ENCODE measurements at regions not wholly inside any gene's neighbourhood (a gene's known extent, or its start where the extent isn't known, plus 50 kb on each side); places are given as distances from the start of the nearest gene placed in this dataset.
A peak's percentile ranks its signal among the peaks of the same experiment; 100 is the strongest.

DNA sequence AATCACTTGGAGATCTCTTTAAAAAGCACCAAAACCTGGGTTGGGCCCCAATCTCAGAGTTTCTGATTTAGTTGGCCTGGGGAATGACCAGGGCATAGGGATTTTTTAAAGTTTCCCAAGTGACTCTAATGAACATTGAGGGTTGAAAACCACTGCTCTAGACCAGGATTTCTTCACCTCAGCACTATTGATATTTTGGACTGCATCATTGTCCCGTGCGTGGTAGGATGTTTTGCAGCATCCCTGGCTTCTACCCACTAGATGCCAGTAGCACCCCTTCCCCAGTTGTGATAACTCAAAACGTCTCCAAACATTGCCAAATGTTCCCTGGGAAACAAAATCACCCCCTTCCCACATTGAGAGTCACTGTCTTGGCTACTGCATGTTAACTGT, 61.8 kb downstream of the ATXN3L start:
- TF ChIP-seq, protein P1, sequence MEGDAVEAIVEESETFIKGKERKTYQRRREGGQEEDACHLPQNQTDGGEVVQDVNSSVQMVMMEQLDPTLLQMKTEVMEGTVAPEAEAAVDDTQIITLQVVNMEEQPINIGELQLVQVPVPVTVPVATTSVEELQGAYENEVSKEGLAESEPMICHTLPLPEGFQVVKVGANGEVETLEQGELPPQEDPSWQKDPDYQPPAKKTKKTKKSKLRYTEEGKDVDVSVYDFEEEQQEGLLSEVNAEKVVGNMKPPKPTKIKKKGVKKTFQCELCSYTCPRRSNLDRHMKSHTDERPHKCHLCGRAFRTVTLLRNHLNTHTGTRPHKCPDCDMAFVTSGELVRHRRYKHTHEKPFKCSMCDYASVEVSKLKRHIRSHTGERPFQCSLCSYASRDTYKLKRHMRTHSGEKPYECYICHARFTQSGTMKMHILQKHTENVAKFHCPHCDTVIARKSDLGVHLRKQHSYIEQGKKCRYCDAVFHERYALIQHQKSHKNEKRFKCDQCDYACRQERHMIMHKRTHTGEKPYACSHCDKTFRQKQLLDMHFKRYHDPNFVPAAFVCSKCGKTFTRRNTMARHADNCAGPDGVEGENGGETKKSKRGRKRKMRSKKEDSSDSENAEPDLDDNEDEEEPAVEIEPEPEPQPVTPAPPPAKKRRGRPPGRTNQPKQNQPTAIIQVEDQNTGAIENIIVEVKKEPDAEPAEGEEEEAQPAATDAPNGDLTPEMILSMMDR (conservative IDR thresholded peaks at IDR 0.05; ENCODE audit: low read length), result no peak
- no peak for DNase-seq (ENCODE audit: low read depth)
- no peak overlapping the region for H3K4me3 ChIP-seq (ENCODE audit: low read length)

DNA sequence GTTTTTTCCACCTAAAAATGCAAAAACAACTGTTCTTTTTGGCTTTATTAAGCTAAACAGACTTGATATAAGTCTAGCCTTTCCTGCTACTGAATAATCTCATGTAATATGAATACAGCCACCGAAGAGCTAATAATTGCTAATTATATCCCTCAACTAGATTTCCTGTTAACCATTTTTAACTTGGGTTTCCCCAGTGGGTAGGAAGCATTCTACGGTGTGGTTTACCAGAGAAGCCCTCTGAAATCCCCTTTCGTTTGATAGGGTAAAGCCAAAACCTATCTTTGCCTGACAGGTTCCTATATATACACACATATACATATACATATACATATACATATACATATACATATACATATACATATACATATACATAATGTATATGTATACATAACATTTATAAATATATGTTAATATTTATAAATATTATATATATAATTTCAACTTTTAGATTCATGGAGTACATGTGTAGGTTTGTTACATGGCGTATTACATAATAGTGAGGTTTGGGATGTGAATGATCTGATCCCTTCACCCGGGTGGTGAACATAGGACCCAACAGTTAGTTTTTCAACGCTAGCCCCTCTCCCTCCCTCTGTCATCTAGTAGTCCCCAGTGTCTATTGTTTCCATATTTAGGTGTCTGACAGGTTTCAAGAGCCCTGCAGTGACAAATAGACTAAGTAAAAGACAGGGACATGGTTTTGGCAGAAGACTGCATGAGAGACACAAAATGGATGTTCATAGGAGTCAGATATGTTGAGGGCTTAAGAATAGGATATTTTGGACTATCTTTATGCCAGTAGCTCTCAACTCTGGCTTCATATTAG, 62.4 kb downstream of the ATXN3L start:
- no peak for DNase-seq (ENCODE audit: low read depth)
- H3K4me3 ChIP-seq (ENCODE audit: low read length), result no peak overlapping the region
- TF ChIP-seq, protein P1 (conservative IDR thresholded peaks at IDR 0.05; ENCODE audit: low read length), result no peak

DNA sequence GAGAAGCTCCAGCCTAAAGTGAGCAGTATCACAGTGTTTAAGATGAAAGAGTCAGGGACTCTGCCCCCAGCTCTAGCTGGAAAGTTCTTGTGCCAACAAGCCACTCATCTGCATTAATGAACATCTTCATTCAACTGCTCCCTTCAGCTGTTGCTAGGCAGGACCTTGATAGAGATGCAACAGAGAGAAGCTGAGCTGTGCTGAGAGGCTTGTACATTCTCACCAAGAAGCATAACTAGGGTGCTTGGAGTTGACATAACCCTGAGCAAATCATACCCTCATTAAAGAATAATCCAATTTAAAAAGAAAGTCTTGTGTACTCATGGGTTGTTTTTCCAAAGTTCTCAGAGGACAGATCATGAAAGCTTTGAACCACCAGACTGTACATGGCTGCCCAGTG, 63.2 kb downstream of the ATXN3L start:
- TF ChIP-seq, protein P1 (conservative IDR thresholded peaks at IDR 0.05; ENCODE audit: low read length), result no peak
- no peak overlapping the region for H3K4me3 ChIP-seq (ENCODE audit: low read length)
- DNase-seq (ENCODE audit: low read depth), result no peak

DNA sequence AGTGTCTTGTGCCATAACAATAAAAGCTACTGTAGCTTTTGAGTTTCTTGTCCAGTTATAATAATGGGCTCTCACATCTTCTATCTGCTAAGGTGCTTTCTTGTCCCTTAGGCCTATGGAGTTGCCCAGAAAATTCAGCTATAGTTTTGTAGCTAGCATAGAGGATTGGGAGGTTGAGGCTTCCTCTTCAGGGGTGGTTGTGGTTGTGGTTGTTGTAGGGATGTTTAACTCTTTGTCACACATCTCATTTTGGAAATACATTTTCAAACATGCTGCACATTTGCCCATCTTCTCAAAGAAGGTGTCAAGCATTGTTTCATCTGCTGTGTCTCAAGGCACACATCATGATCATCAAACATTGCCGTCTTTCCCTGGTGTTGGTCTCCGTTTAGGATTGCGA, 65.0 kb downstream of the ATXN3L start:
- DNase-seq (ENCODE audit: low read depth), result no peak
- TF ChIP-seq, protein P1 (conservative IDR thresholded peaks at IDR 0.05; ENCODE audit: low read length), result no peak

DNA sequence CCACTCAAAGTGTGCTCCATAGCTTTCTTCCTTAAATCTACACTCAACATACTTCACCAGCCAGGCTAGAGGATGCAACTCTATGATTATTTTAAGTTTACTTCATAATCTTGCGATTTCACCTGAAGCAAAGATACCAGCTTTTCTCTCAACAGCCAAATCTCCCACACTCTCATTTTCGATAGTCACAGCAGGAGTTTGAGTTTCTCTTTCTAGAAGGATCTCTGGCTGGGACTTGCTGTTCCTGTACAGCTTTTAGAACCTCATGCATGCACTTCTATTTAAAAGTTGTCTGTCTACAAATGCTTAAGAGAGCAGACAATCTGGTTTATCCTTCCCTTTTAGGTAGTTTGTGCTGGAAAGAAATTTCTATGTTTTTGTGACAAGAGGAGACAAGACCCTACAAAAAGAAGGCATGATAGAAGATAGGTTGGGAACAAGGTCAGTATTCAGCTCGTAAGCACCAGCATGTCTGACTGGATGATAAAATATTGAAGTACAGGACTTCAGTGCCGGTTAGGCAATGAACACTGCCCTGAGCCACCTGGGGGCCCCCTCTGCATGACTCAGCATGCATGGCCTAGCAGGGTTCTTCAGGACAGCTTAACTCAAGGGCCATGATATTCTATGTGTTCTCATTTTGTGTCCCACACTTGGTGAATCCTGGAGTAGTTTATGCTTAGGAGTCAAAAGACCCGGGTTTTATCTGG, 65.6 kb downstream of the ATXN3L start:
- peak; percentile 43 for DNase-seq (ENCODE audit: low read depth)
- no peak overlapping the region for H3K4me3 ChIP-seq (ENCODE audit: low read length)
- TF ChIP-seq, protein P1 (conservative IDR thresholded peaks at IDR 0.05; ENCODE audit: low read length), result no peak

More for the DNA sequence above, 65.0 kb downstream of the ATXN3L start:
- no peak overlapping the region for H3K4me3 ChIP-seq (ENCODE audit: low read length)

DNA sequence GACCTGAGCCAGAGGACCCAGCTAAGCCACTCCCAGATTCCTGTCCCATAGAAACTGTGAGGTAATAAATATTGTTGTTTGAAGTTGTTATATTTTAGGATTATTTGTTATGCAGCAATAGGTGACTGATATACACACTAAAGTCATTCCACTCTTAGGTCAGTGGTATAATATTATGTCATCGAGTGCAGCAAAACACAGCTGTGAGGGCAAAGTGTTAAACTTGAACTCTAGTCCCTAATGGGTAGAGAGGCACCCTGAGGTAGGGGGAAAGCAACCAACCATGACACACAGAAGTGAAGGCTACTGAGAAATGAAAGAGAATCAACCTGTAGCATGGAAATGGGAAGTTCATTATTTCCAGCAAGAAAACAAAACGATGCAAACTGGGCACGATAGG, 66.6 kb downstream of the ATXN3L start:
- no peak overlapping the region for H3K4me3 ChIP-seq (ENCODE audit: low read length)
- DNase-seq (ENCODE audit: low read depth), result no peak
- TF ChIP-seq, protein P1 (conservative IDR thresholded peaks at IDR 0.05; ENCODE audit: low read length), result no peak

DNA sequence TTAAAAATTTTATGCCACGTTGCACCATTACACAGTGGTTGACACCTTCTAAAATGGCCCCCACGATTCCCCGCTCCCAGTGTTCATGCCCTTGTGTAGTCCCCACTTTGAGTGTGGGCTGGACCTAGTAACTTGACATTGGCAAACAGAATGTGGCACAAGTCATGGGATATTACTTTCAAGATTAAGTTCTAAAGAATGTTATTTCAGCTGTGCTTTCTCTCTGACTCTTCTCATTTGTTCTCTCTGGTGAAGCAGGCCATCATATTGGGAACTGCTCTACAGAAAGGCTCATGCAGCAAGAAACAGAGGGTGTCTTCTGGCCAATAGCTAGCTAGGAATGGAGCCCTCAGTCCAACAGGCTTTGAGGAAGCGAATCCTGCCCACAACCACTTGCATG, 67.1 kb downstream of the ATXN3L start:
- TF ChIP-seq, protein P1 (conservative IDR thresholded peaks at IDR 0.05; ENCODE audit: low read length), result no peak
- peak; percentile 36 for DNase-seq (ENCODE audit: low read depth)
- H3K4me3 ChIP-seq (ENCODE audit: low read length), result no peak overlapping the region
